A549 (cell line): ENCODE measurements at regions not wholly inside any gene's neighbourhood (a gene's known extent, or its start where the extent isn't known, plus 50 kb on each side); places are given as distances from the start of the nearest gene placed in this dataset.
A peak's percentile ranks its signal among the peaks of the same experiment; 100 is the strongest.

Experiments used
- ATAC-seq, 2 experiments: fragments of 200-7000 bp in 1 of 2; fragments of >200 bp in 1 of 2; cut with Nextera tagmentation in 1 of 2; cut with Tn5 transposase in 1 of 2; 3 replicates each; pipeline versions ENCODE4 v1.8.0 to v1.9.1; 2018 to 2020; ENCODE audit warnings: mild to moderate bottlenecking in 1 of 2, moderate library complexity in 1 of 2
- CTCF ChIA-PET: fragments of 300-600 bp; sonication (Branson Sonifier 250); formaldehyde crosslinking; extraction: SDS; loops from one replicate; lab custom pipeline; 2021; ENCODE audit warnings: antibody characterized with exemption, inconsistent platforms; lab: Yijun Ruan, JAX
- POLR2A ChIA-PET: fragments of 350-600 bp; formaldehyde crosslinking; extraction: SDS; loops from one replicate; lab custom pipeline; 2021; ENCODE audit warnings: antibody characterized with exemption, inconsistent platforms; lab: Yijun Ruan, JAX
- DNase-seq, 2 experiments: peaks; one replicate each; pipeline versions ENCODE4 v3.0.0 to v3.0.0-alpha.2; 2011 to 2016; ENCODE audit warnings: low read depth in 1 of 2, low spot score in 1 of 2
- FAIRE-seq: peaks from 2 replicates; lab custom pipeline; 2011; peaks lifted over from hg19 to GRCh38; lab: Jason Lieb, UNC
- H3K27ac ChIP-seq, 2 experiments: fragments of >200 bp; sonication (Bioruptor Twin); formaldehyde crosslinking; 3 replicates each; pipeline ENCODE4 v1.5.1; 2016 to 2017
- H3K4me1 ChIP-seq: fragments of >200 bp; sonication (Bioruptor Twin); formaldehyde crosslinking; 3 replicates; pipeline ENCODE4 v1.6.1; 2016
- H3K4me2 ChIP-seq: fragments of >200 bp; sonication (Bioruptor Twin); formaldehyde crosslinking; 3 replicates; pipeline ENCODE4 v1.6.1; 2016
- H3K4me3 ChIP-seq: fragments of >200 bp; sonication (Bioruptor Twin); formaldehyde crosslinking; 3 replicates; pipeline ENCODE4 v1.5.1; 2016
- H3K9me3 ChIP-seq: fragments of >200 bp; sonication (Bioruptor Twin); formaldehyde crosslinking; 3 replicates; pipeline ENCODE4 v1.6.1; 2016
- BHLHE40 ChIP-seq: IDR thresholded peaks from 2 replicates; pipeline ENCODE4 v1.6.1; 2012; ENCODE audit warnings: low read depth, low read length, inconsistent platforms
- CBX8 ChIP-seq: fragments of 200-600 bp; sonication (generic); IDR thresholded peaks from 2 replicates; pipeline ENCODE4 v1.6.1; 2016
- FOSL2 ChIP-seq, 2 experiments: fragments of 450-650 bp in 1 of 2; fragments of >200 bp in 1 of 2; sonication (Bioruptor Twin) in 1 of 2; formaldehyde crosslinking; IDR thresholded peaks; 2 replicates each; pipeline versions ENCODE4 v1.5.0 to v1.6.1; 2016 to 2020; ENCODE audit warnings: mild to moderate bottlenecking in 1 of 2, moderate library complexity in 1 of 2
- GATA3 ChIP-seq: IDR thresholded peaks from 2 replicates; pipeline ENCODE4 v1.6.1; 2012; ENCODE audit warnings: borderline replicate concordance
- HDAC2 ChIP-seq: fragments of 200-600 bp; sonication (generic); IDR thresholded peaks from 2 replicates; pipeline ENCODE4 v1.6.1; 2016
- HEYL ChIP-seq: fragments of 250-450 bp; sonication (Bioruptor Pico); IDR thresholded peaks from 2 replicates; pipeline ENCODE4 v1.8.0; 2021; ENCODE audit warnings: mild to moderate bottlenecking, moderate library complexity
- HOXA7 ChIP-seq: fragments of 250-450 bp; sonication (Bioruptor Pico); IDR thresholded peaks from 2 replicates; pipeline ENCODE4 v1.5.0; 2020; ENCODE audit warnings: mild to moderate bottlenecking, moderate library complexity
- HOXB5 ChIP-seq: fragments of 250-450 bp; sonication (Bioruptor Pico); IDR thresholded peaks from 2 replicates; pipeline ENCODE4 v1.5.0; 2020; ENCODE audit warnings: mild to moderate bottlenecking, moderate library complexity
- JUNB ChIP-seq: fragments of >200 bp; sonication (Bioruptor Twin); formaldehyde crosslinking; IDR thresholded peaks from 2 replicates; pipeline ENCODE4 v1.6.1; 2016
- KDM1A ChIP-seq: fragments of 200-600 bp; sonication (generic); IDR thresholded peaks from 2 replicates; pipeline ENCODE4 v1.6.1; 2016; ENCODE audit warnings: low read depth, mild to moderate bottlenecking
- KDM5A ChIP-seq: fragments of 200-600 bp; sonication (generic); IDR thresholded peaks from 2 replicates; pipeline ENCODE4 v1.6.1; 2016; ENCODE audit warnings: antibody characterized with exemption, mild to moderate bottlenecking
- MAFK ChIP-seq: fragments of 450-650 bp; IDR thresholded peaks from 2 replicates; pipeline ENCODE4 v1.6.1; 2014; ENCODE audit not compliant: partially characterized antibody
- MYC ChIP-seq: IDR thresholded peaks from 2 replicates; pipeline ENCODE4 v1.6.1; 2012; ENCODE audit warnings: mild to moderate bottlenecking, inconsistent platforms, low read length, improper control_type of control experiment, borderline replicate concordance
- NFE2L2 ChIP-seq: fragments of 150-350 bp; conservative IDR thresholded peaks from 2 replicates; pipeline ENCODE4 v1.6.1; 2014; ENCODE audit warnings: low read length
- POLR2A ChIP-seq: IDR thresholded peaks from 2 replicates; pipeline ENCODE4 v1.6.1; 2012; ENCODE audit warnings: mild to moderate bottlenecking, low read length
- POLR2AphosphoS2 ChIP-seq: conservative IDR thresholded peaks from 2 replicates; pipeline ENCODE4 v1.6.1; 2012; ENCODE audit warnings: low read length, improper control_type of control experiment, inconsistent platforms
- RARB ChIP-seq: fragments of 250-450 bp; sonication (Bioruptor Pico); IDR thresholded peaks from 2 replicates; pipeline ENCODE4 v1.8.0; 2021; ENCODE audit warnings: mild to moderate bottlenecking, moderate library complexity
- RCOR1 ChIP-seq: fragments of 150-350 bp; IDR thresholded peaks from 2 replicates; pipeline ENCODE4 v1.6.1; 2014; ENCODE audit warnings: antibody characterized with exemption, low read length, low read depth
- RNF2 ChIP-seq: fragments of 200-600 bp; sonication (generic); IDR thresholded peaks from 2 replicates; pipeline ENCODE4 v1.6.1; 2016; ENCODE audit warnings: low read depth, mild to moderate bottlenecking, antibody characterized with exemption, moderate library complexity, borderline replicate concordance
- SMC3 ChIP-seq: fragments of >200 bp; sonication (Bioruptor Twin); formaldehyde crosslinking; IDR thresholded peaks from 3 replicates; pipeline ENCODE4 v1.6.1; 2018; ENCODE audit warnings: inconsistent platforms
- TFCP2L1 ChIP-seq: fragments of 250-450 bp; sonication (Bioruptor Pico); IDR thresholded peaks from 2 replicates; pipeline ENCODE4 v1.5.0; 2021; ENCODE audit warnings: mild to moderate bottlenecking
- ZSCAN20 ChIP-seq: fragments of 250-450 bp; sonication (Bioruptor Pico); IDR thresholded peaks from 2 replicates; pipeline ENCODE4 v1.8.0; 2022; ENCODE audit warnings: mild to moderate bottlenecking, moderate library complexity
- WGBS: methylation state at CpG from one replicate; pipeline ENCODE4 v1.1.6; 2017; ENCODE audit errors: missing lambda C conversion rate; 5-methylcytosine and 5-hydroxymethylcytosine counted together
- TF ChIP-seq, protein P1 (sequence below): fragments of 250-450 bp; sonication (Bioruptor Pico); IDR thresholded peaks from 2 replicates; pipeline ENCODE4 v1.5.0; 2021; ENCODE audit warnings: mild to moderate bottlenecking, moderate library complexity, borderline replicate concordance
- TF ChIP-seq, protein P2 (sequence below): fragments of >200 bp; sonication (Bioruptor Twin); formaldehyde crosslinking; IDR thresholded peaks from 2 replicates; pipeline ENCODE4 v1.6.1; 2016
- TF ChIP-seq, protein P3 (sequence below): IDR thresholded peaks from 2 replicates; pipeline ENCODE4 v1.6.1; 2012; ENCODE audit warnings: low read depth, borderline replicate concordance
- TF ChIP-seq, protein P4 (sequence below): IDR thresholded peaks from 2 replicates; pipeline ENCODE4 v1.6.1; 2012
- TF ChIP-seq, protein P5 (sequence below): fragments of 250-450 bp; sonication (Bioruptor Pico); IDR thresholded peaks from 2 replicates; pipeline ENCODE4 v1.5.0; 2020; ENCODE audit warnings: low read depth, mild to moderate bottlenecking, moderate library complexity
- TF ChIP-seq, protein P6 (sequence below): fragments of >200 bp; sonication (Bioruptor Twin); formaldehyde crosslinking; IDR thresholded peaks from 3 replicates; pipeline ENCODE4 v1.5.1; 2016

DNA sequence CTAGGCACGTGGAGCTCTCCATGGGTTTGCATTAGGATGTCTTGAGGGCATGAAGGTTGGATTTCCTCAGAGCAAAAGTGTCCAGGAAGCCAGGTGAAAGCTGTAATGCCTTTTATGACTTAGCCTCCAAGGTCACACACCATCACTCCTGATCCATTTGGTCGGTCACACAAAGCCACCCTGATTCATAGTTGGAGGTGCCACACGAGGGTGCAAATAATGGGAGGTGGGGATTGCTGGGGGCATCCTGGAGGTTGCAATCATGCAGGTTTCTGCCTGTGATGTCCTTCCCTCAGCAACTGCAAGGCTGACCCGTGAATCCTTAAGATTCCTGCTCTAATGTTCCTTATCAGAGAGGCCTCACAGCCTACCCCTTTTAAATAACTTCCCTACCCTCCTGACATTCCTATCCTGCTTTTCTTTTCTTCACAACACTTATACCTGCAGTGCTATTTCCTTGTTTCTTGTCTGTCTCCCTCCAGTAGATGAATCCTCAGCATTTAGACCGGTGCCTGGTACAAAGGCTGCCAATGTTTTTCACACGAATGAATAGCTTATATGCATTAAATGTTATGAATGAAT lies 97.1 kb downstream of the LIPG start:
- DNase-seq (no peak), ATAC-seq (no peak)
- no peak overlapping the region for H3K4me2 ChIP-seq
- no peaks in the 10 kb centered on the region for H3K9me3 ChIP-seq
- no peak overlapping the region for H3K27ac ChIP-seq
- POLR2A ChIA-PET: no interaction called here
- H3K4me3 ChIP-seq: no peak overlapping the region
- CTCF ChIA-PET: interaction anchor here (1.0 kb wide), 1 partner anchor 100 kb away, joined by 3 read pairs; no protein-coding TSS in a partner anchor
- no peak for TF ChIP-seq BHLHE40
- no peak for TF ChIP-seq TFCP2L1 (CRISPR knock-in tag)
- no peak for TF ChIP-seq HOXA7
- TF ChIP-seq, protein P1, sequence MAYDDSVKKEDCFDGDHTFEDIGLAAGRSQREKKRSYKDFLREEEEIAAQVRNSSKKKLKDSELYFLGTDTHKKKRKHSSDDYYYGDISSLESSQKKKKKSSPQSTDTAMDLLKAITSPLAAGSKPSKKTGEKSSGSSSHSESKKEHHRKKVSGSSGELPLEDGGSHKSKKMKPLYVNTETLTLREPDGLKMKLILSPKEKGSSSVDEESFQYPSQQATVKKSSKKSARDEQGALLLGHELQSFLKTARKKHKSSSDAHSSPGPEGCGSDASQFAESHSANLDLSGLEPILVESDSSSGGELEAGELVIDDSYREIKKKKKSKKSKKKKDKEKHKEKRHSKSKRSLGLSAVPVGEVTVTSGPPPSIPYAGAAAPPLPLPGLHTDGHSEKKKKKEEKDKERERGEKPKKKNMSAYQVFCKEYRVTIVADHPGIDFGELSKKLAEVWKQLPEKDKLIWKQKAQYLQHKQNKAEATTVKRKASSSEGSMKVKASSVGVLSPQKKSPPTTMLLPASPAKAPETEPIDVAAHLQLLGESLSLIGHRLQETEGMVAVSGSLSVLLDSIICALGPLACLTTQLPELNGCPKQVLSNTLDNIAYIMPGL (CRISPR knock-in tag): no peak
- no peak for TF ChIP-seq POLR2A
- TF ChIP-seq, protein P2, sequence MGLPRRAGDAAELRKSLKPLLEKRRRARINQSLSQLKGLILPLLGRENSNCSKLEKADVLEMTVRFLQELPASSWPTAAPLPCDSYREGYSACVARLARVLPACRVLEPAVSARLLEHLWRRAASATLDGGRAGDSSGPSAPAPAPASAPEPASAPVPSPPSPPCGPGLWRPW: no peak
- TF ChIP-seq HDAC2: no peak
- TF ChIP-seq, protein P3, sequence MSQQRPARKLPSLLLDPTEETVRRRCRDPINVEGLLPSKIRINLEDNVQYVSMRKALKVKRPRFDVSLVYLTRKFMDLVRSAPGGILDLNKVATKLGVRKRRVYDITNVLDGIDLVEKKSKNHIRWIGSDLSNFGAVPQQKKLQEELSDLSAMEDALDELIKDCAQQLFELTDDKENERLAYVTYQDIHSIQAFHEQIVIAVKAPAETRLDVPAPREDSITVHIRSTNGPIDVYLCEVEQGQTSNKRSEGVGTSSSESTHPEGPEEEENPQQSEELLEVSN: no peak
- no peak for TF ChIP-seq RARB
- TF ChIP-seq KDM1A: no peak
- TF ChIP-seq, all 56 proteins: peak for 0
- FAIRE-seq: no peak
- H3K4me1 ChIP-seq: no peaks in the 10 kb centered on the region
- 41% methylated on average over 5 of the region's 6 CpGs for WGBS

DNA sequence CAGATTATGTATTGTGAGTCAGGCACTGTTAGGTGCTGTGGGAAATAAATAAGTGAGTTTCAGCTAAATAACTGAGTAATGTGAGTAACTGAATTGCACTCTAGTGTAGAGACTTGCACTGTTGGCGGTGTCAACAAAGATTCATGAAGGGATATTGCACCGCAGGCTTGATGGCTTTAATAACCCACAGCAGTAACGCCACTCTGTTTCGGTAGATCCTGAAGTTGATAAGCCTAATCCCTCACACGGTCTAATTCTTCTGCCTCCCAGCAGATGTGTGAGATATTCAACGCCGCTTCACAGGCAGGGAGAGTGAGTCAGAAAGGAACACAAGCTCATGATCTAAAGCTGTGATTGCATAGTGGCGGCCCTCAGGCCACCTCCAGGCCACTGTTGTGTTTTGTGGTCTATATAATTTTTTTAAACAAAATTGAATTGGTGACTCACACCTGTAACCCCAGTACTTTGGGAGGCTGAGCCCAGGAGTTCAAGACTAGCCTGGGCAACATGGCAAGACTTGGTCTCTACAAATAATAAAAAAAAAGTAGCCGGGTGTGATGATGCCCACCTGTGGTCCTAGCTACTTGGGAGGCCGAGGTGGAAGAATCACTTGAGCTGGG lies 94.3 kb downstream of the LIPG start:
- no peaks in the 10 kb centered on the region for H3K9me3 ChIP-seq
- ATAC-seq: peak in 1 of 2 experiments; percentile 43; a peak in 1 of 6 replicates
- 44% methylated on average over 10 of the region's 10 CpGs for WGBS
- no peak overlapping the region for H3K4me2 ChIP-seq
- H3K27ac ChIP-seq: no peak overlapping the region
- TF ChIP-seq SMC3 (no peak), CBX8 (no peak), KDM5A (no peak), NFE2L2 (no peak), MAFK (no peak), ZSCAN20 (CRISPR knock-in tag) (no peak), POLR2AphosphoS2 (no peak), GATA3 (no peak), RCOR1 (no peak), FOSL2 (IDR thresholded peaks at IDR 0.05) (no peak), FOSL2 (CRISPR knock-in tag; IDR thresholded peaks at IDR 0.05) (no peak), RNF2 (no peak), JUNB (no peak), HOXB5 (CRISPR knock-in tag) (no peak), HEYL (CRISPR knock-in tag) (no peak), MYC (no peak)
- TF ChIP-seq, protein P3: no peak
- TF ChIP-seq, protein P4, sequence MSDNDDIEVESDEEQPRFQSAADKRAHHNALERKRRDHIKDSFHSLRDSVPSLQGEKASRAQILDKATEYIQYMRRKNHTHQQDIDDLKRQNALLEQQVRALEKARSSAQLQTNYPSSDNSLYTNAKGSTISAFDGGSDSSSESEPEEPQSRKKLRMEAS: no peak
- TF ChIP-seq, protein P5, sequence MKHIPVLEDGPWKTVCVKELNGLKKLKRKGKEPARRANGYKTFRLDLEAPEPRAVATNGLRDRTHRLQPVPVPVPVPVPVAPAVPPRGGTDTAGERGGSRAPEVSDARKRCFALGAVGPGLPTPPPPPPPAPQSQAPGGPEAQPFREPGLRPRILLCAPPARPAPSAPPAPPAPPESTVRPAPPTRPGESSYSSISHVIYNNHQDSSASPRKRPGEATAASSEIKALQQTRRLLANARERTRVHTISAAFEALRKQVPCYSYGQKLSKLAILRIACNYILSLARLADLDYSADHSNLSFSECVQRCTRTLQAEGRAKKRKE: no peak
- TF ChIP-seq, protein P6, sequence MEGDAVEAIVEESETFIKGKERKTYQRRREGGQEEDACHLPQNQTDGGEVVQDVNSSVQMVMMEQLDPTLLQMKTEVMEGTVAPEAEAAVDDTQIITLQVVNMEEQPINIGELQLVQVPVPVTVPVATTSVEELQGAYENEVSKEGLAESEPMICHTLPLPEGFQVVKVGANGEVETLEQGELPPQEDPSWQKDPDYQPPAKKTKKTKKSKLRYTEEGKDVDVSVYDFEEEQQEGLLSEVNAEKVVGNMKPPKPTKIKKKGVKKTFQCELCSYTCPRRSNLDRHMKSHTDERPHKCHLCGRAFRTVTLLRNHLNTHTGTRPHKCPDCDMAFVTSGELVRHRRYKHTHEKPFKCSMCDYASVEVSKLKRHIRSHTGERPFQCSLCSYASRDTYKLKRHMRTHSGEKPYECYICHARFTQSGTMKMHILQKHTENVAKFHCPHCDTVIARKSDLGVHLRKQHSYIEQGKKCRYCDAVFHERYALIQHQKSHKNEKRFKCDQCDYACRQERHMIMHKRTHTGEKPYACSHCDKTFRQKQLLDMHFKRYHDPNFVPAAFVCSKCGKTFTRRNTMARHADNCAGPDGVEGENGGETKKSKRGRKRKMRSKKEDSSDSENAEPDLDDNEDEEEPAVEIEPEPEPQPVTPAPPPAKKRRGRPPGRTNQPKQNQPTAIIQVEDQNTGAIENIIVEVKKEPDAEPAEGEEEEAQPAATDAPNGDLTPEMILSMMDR: no peak
- TF ChIP-seq, all 56 proteins: peak for 0
- no peaks in the 10 kb centered on the region for H3K4me1 ChIP-seq
- ChIA-PET POLR2A (no interaction called here), CTCF (no interaction called here)
- DNase-seq (peak in 1 of 2 experiments; percentile 11), FAIRE-seq (no peak)
- H3K4me3 ChIP-seq: no peak overlapping the region
